Tibial artery (tissue), 4 donors: ENCODE measurements at regions not wholly inside any gene's neighbourhood (a gene's known extent, or its start where the extent isn't known, plus 50 kb on each side); places are given as distances from the start of the nearest gene placed in this dataset.
"Not testable (repeated sequence)": the region's sequence is repeated elsewhere in the genome, so short reads cannot be mapped to it uniquely, and the experiment has no call there.

ENCODE experiments used
- DNase-seq, 2 donors: peaks; one replicate each; pipeline ENCODE4 v3.0.0-alpha.2; 2019
- H3K27ac ChIP-seq, 2 donors: fragments of 200-600 bp; sonication (generic) in 1 of 2; 1 replicate in 1 of 2; 2 replicates in 1 of 2; pipeline ENCODE4 v1.5.1; 2018 to 2019; ENCODE audit warnings: mild to moderate bottlenecking in 1 of 2
- H3K27me3 ChIP-seq, 2 donors: fragments of 200-600 bp; sonication (generic) in 1 of 2; one replicate each; pipeline versions ENCODE4 v1.5.1 to v1.6.0; 2016 to 2019
- H3K36me3 ChIP-seq, 3 donors: fragments of 200-600 bp; sonication (generic) in 2 of 3; one replicate each; pipeline ENCODE4 v1.5.1; 2016 to 2019; ENCODE audit warnings: mild to moderate bottlenecking in 2 of 3
- H3K4me1 ChIP-seq, 4 donors: fragments of 200-600 bp; sonication (generic) in 2 of 4; 1 replicate in 3 of 4; 2 replicates in 1 of 4; pipeline ENCODE4 v1.5.1; 2016 to 2019
- H3K4me3 ChIP-seq, 2 donors: fragments of 200-600 bp; sonication (generic) in 1 of 2; 1 replicate in 1 of 2; 2 replicates in 1 of 2; pipeline ENCODE4 v1.5.1; 2018 to 2019; ENCODE audit warnings: mild to moderate bottlenecking in 2 of 2
- H3K9me3 ChIP-seq, 3 donors: fragments of 200-600 bp; sonication (generic) in 1 of 3; one replicate each; pipeline ENCODE4 v1.5.1; 2016 to 2019
- intact Hi-C: fragments of 100-400 bp; cut with DNase I; formaldehyde crosslinking; loops from one replicate; pipeline ENCODE4 v1.15.0; 2023; ENCODE audit warnings: low total_unique reads

GRCh38 chr1:120608314-120609014 is 115.3 kb upstream of the NBPF26 start:
- H3K27ac ChIP-seq, DNase-seq, H3K9me3 ChIP-seq, H3K27me3 ChIP-seq, H3K36me3 ChIP-seq, H3K4me3 ChIP-seq, intact Hi-C loops, H3K4me1 ChIP-seq: not testable (repeated sequence)

GRCh38 chr1:120609015-120609573 is 114.7 kb upstream of the NBPF26 start:
- H3K9me3 ChIP-seq, intact Hi-C loops, H3K27me3 ChIP-seq, H3K27ac ChIP-seq, H3K36me3 ChIP-seq, H3K4me3 ChIP-seq, DNase-seq, H3K4me1 ChIP-seq: not testable (repeated sequence)

GRCh38 chr1:120609834-120610233 is 113.9 kb upstream of the NBPF26 start:
- H3K27ac ChIP-seq, H3K27me3 ChIP-seq, DNase-seq, H3K36me3 ChIP-seq, H3K4me3 ChIP-seq, H3K4me1 ChIP-seq, intact Hi-C loops, H3K9me3 ChIP-seq: not testable (repeated sequence)

- H3K9me3 ChIP-seq, H3K27ac ChIP-seq, H3K27me3 ChIP-seq, DNase-seq, H3K4me3 ChIP-seq, H3K36me3 ChIP-seq, H3K4me1 ChIP-seq, intact Hi-C loops: not testable (repeated sequence)
These were observed 108.7 kb upstream of the NBPF26 start for GRCh38 chr1:120614931-120615639.

DNA sequence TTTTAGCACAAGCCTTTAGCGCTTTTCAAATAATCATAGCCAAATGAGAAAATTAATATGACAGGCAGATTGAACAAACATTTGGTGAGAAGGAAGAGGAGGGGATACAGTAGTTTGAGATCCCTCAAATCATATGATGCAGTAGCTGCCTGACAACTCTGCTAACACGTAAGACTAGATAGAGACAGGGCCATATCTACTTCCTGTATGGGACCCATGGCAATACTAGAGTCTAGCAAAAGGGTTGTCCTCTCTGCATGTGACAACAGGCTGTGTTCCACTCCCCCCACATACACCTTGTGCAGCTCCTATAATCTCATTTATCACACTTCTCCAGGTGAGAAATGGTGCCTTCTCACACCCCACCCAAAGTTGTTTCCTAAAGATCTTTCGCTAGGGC is 106.3 kb upstream of the NBPF26 start:
- H3K9me3 ChIP-seq, H3K27me3 ChIP-seq, H3K36me3 ChIP-seq, H3K27ac ChIP-seq, H3K4me3 ChIP-seq, H3K4me1 ChIP-seq, intact Hi-C loops, DNase-seq: not testable (repeated sequence)

DNA sequence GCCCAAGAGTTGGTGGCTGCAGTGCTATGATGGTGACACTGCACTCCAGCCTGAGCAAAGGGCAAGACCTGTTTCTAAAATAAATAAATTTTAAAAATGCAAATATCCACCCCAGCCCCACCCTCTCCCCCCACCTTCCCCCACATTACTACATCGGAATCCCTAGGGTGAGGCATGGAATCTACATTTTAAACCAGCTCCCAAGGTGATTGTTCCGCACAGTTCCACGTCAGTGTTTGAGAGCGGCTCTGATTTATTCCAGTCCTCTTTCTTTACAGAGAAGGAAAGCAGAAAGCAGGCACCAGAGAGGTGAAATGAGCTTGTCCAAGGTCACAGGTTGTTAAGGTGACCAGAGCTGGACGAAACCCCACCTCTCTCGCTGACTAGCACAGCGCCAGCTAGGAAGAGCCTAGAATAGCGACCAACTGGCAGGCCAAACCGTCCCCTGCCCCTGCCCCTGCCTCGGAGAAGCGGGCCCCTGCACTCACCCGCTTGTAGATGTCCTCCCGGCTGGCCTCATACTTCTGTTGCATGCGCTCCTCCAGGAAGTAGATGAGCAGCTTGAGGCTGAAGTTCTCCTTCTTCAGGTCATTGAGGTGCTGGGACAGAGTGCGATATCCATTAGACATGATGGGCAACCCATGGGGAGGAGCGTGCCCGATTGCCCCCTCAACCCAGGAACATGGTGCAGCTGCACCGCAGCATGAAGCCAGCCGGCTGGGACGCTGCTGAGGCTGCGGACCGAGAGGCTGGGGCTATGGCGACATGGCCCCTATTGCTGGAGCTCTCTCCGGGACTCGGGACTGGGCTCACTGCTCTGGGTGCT is 103.7 kb upstream of the NBPF26 start:
- H3K27me3 ChIP-seq, H3K27ac ChIP-seq, H3K9me3 ChIP-seq, DNase-seq, H3K36me3 ChIP-seq, intact Hi-C loops, H3K4me3 ChIP-seq, H3K4me1 ChIP-seq: not testable (repeated sequence)

DNA sequence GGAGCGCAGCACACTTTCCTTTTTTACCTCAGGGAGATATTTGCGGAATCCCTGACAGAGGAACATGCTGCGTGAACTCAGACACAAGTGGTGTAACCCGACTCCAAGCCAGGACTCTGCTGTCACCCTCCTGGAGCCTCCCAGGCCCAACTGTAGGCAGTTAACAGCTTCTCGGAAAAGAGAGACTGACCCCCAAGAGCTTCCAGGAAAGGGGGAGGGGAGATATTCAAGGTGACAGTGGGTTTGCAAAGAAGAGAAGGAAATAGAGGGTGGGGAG is 103.1 kb upstream of the NBPF26 start:
- H3K27ac ChIP-seq, H3K4me3 ChIP-seq, intact Hi-C loops, DNase-seq, H3K36me3 ChIP-seq, H3K9me3 ChIP-seq, H3K4me1 ChIP-seq, H3K27me3 ChIP-seq: not testable (repeated sequence)

- H3K36me3 ChIP-seq, DNase-seq, H3K9me3 ChIP-seq, H3K27ac ChIP-seq, H3K4me3 ChIP-seq, H3K4me1 ChIP-seq, H3K27me3 ChIP-seq, intact Hi-C loops: not testable (repeated sequence)
These were observed 102.5 kb upstream of the NBPF26 start for GRCh38 chr1:120621278-120621677.

GRCh38 chr1:120623539-120623938 is 100.2 kb upstream of the NBPF26 start:
- intact Hi-C loops, H3K9me3 ChIP-seq: not testable (repeated sequence)

GRCh38 chr1:120624565-120625064 is 99.1 kb upstream of the NBPF26 start:
- H3K27ac ChIP-seq, H3K27me3 ChIP-seq, intact Hi-C loops, H3K9me3 ChIP-seq, DNase-seq, H3K36me3 ChIP-seq, H3K4me1 ChIP-seq, H3K4me3 ChIP-seq: not testable (repeated sequence)

More at GRCh38 chr1:120623539-120623938, 100.2 kb upstream of the NBPF26 start:
- DNase-seq, H3K36me3 ChIP-seq, H3K27me3 ChIP-seq, H3K4me1 ChIP-seq, H3K27ac ChIP-seq, H3K4me3 ChIP-seq: not testable (repeated sequence)

GRCh38 chr1:120629832-120630455 is 93.8 kb upstream of the NBPF26 start:
- DNase-seq, H3K36me3 ChIP-seq, H3K4me1 ChIP-seq, H3K9me3 ChIP-seq, H3K27ac ChIP-seq, H3K27me3 ChIP-seq, H3K4me3 ChIP-seq, intact Hi-C loops: not testable (repeated sequence)

DNA sequence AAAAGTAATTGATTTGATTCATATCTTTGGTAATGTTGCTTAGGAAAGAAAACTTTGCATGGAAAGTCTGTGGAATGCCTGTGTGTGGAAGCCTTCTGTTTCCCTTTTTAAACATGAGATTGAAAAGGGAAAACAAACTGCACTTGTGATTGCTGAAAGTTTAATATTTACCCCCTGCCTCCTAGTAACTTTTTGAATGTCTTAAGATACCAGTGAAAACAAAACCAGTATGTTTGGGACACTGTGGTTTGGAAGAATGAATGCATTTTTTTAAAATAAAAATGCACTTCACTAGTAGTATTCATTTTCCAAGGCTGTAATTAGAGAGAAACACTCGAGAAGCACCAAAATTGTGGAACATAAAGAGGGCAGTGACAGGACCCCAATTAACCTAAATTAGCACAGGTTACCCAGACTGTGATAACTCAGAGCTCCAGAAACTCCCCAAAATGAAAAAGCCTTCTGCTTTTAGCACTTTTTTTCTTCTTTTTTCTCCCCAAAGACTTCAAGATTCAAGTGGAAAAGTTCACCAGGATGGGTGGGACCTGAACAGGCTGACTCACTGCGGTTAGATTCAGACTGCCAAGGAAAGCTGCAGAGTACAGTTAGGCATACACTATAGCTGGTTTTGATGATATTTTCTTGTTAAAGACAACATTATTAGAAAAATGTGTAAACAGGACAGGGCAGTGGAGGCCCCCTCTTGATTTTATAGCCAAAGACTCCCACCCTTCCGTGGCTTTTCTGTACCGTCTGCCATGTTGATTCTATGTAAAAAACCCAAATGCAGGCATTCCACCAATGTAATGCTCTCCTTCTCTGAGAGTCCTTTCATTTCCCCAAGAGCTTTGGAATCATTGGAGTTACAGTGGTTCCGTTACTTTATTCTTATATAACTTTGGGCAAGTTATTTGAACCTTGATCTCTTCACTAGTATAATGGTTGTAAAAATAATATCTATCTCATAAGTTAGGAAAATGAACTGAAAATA is 88.6 kb upstream of the NBPF26 start:
- DNase-seq, H3K27me3 ChIP-seq, H3K9me3 ChIP-seq, intact Hi-C loops, H3K27ac ChIP-seq, H3K36me3 ChIP-seq, H3K4me1 ChIP-seq, H3K4me3 ChIP-seq: not testable (repeated sequence)
